IPS-15b (cell line): ENCODE measurements at regions not wholly inside any gene's neighbourhood (a gene's known extent, or its start where the extent isn't known, plus 50 kb on each side); places are given as distances from the start of the nearest gene placed in this dataset.
"Not testable (repeated sequence)": the region's sequence is repeated elsewhere in the genome, so short reads cannot be mapped to it uniquely, and the experiment has no call there.

Experiments
- H3K27me3 ChIP-seq: one replicate; pipeline ENCODE4 v1.6.1; 2013; ENCODE audit warnings: low read length; ENCODE audit not compliant: control insufficient read depth, insufficient read depth
- H3K36me3 ChIP-seq: one replicate; pipeline ENCODE4 v1.6.1; 2013; ENCODE audit warnings: low read length; ENCODE audit not compliant: control insufficient read depth, insufficient read depth
- H3K4me1 ChIP-seq: one replicate; pipeline ENCODE4 v1.6.1; 2013; ENCODE audit warnings: mild to moderate bottlenecking, low read length; ENCODE audit not compliant: control insufficient read depth, insufficient read depth
- H3K4me3 ChIP-seq: one replicate; pipeline ENCODE4 v1.5.1; 2013; ENCODE audit warnings: low read depth, low read length
- H3K9ac ChIP-seq: one replicate; pipeline ENCODE4 v1.6.1; 2013; ENCODE audit warnings: low read depth, mild to moderate bottlenecking, low read length
- H3K9me3 ChIP-seq: one replicate; pipeline ENCODE4 v1.6.1; 2013; ENCODE audit warnings: mild to moderate bottlenecking, low read length; ENCODE audit not compliant: control insufficient read depth, insufficient read depth

GRCh38 chr1:55304229-55304740 is 89.1 kb upstream of the USP24 start:
- H3K9me3 ChIP-seq = no peaks in the 10 kb centered on the region
- H3K4me1 ChIP-seq = no peaks in the 10 kb centered on the region
- no peaks in the 10 kb centered on the region for H3K36me3 ChIP-seq
- no peak overlapping the region for H3K4me3 ChIP-seq
- no peaks in the 10 kb centered on the region for H3K27me3 ChIP-seq
- no peak overlapping the region for H3K9ac ChIP-seq

- no peaks in the 10 kb centered on the region for H3K36me3 ChIP-seq
- peaks cover 2% of the 10 kb centered on the region for H3K4me1 ChIP-seq
- no peaks in the 10 kb centered on the region for H3K27me3 ChIP-seq
- H3K9me3 ChIP-seq = no peaks in the 10 kb centered on the region
- no peak overlapping the region for H3K4me3 ChIP-seq
- no peak overlapping the region for H3K9ac ChIP-seq
These were observed 87.8 kb upstream of the USP24 start for GRCh38 chr1:55302972-55303371.

- H3K4me3 ChIP-seq = no peak overlapping the region
- no peak overlapping the region for H3K9ac ChIP-seq
- H3K9me3 ChIP-seq = no peaks in the 10 kb centered on the region
- H3K4me1 ChIP-seq = peaks cover 2% of the 10 kb centered on the region
- H3K36me3 ChIP-seq = no peaks in the 10 kb centered on the region
- no peaks in the 10 kb centered on the region for H3K27me3 ChIP-seq
These were observed 86.7 kb upstream of the USP24 start for GRCh38 chr1:55301912-55302311.

- Histone ChIP-seq H3K9me3 (no peaks in the 10 kb centered on the region), H3K27me3 (no peaks in the 10 kb centered on the region), H3K4me1 (peaks cover 2% of the 10 kb centered on the region), H3K4me3 (no peak overlapping the region), H3K36me3 (no peaks in the 10 kb centered on the region), H3K9ac (no peak overlapping the region)
These were observed 85.8 kb upstream of the USP24 start for GRCh38 chr1:55300975-55301374.

GRCh38 chr1:55298167-55298894 is 83.2 kb upstream of the USP24 start:
- H3K4me3 ChIP-seq = no peak overlapping the region
- H3K4me1 ChIP-seq = peaks cover 2% of the 10 kb centered on the region
- no peak overlapping the region for H3K9ac ChIP-seq
- no peaks in the 10 kb centered on the region for H3K36me3 ChIP-seq
- H3K27me3 ChIP-seq = no peaks in the 10 kb centered on the region
- H3K9me3 ChIP-seq = no peaks in the 10 kb centered on the region

GRCh38 chr1:55296247-55296646 is 81.1 kb upstream of the USP24 start:
- not testable (repeated sequence) for H3K4me1 ChIP-seq, H3K9ac ChIP-seq, H3K36me3 ChIP-seq, H3K9me3 ChIP-seq, H3K4me3 ChIP-seq, H3K27me3 ChIP-seq

- Histone ChIP-seq H3K27me3 (no peaks in the 10 kb centered on the region), H3K36me3 (no peaks in the 10 kb centered on the region), H3K4me1 (no peaks in the 10 kb centered on the region), H3K4me3 (no peak overlapping the region), H3K9ac (no peak overlapping the region), H3K9me3 (no peaks in the 10 kb centered on the region)
These were observed 74.5 kb upstream of the USP24 start for GRCh38 chr1:55289614-55290013.

- Histone ChIP-seq H3K9me3 (no peaks in the 10 kb centered on the region), H3K4me1 (no peaks in the 10 kb centered on the region), H3K27me3 (no peaks in the 10 kb centered on the region), H3K36me3 (no peaks in the 10 kb centered on the region), H3K4me3 (no peak overlapping the region), H3K9ac (no peak overlapping the region)
These were observed 73.9 kb upstream of the USP24 start for GRCh38 chr1:55289042-55289441.

GRCh38 chr1:55288245-55288644 is 73.1 kb upstream of the USP24 start:
- Histone ChIP-seq H3K4me1 (no peaks in the 10 kb centered on the region), H3K9ac (no peak overlapping the region), H3K36me3 (no peaks in the 10 kb centered on the region), H3K27me3 (no peaks in the 10 kb centered on the region), H3K9me3 (no peaks in the 10 kb centered on the region), H3K4me3 (no peak overlapping the region)

- Histone ChIP-seq H3K4me3 (no peak overlapping the region), H3K9ac (no peak overlapping the region), H3K4me1 (no peaks in the 10 kb centered on the region), H3K9me3 (no peaks in the 10 kb centered on the region), H3K36me3 (no peaks in the 10 kb centered on the region), H3K27me3 (no peaks in the 10 kb centered on the region)
These were observed 72.6 kb upstream of the USP24 start for GRCh38 chr1:55287723-55288122.

- Histone ChIP-seq H3K4me3 (no peak overlapping the region), H3K27me3 (no peaks in the 10 kb centered on the region), H3K9ac (no peak overlapping the region), H3K36me3 (no peaks in the 10 kb centered on the region), H3K9me3 (no peaks in the 10 kb centered on the region), H3K4me1 (no peaks in the 10 kb centered on the region)
These were observed 71.9 kb upstream of the USP24 start for GRCh38 chr1:55286856-55287602.

- no peaks in the 10 kb centered on the region for H3K4me1 ChIP-seq
- no peak overlapping the region for H3K9ac ChIP-seq
- H3K9me3 ChIP-seq = no peaks in the 10 kb centered on the region
- no peak overlapping the region for H3K4me3 ChIP-seq
- no peaks in the 10 kb centered on the region for H3K27me3 ChIP-seq
- no peaks in the 10 kb centered on the region for H3K36me3 ChIP-seq
These were observed 70.7 kb upstream of the USP24 start for GRCh38 chr1:55285834-55286233.
